ENCODE measurements at regions not wholly inside any gene's neighbourhood (a gene's known extent, or its start where the extent isn't known, plus 50 kb on each side); places are given as distances from the start of the nearest gene placed in this dataset.

DNA sequence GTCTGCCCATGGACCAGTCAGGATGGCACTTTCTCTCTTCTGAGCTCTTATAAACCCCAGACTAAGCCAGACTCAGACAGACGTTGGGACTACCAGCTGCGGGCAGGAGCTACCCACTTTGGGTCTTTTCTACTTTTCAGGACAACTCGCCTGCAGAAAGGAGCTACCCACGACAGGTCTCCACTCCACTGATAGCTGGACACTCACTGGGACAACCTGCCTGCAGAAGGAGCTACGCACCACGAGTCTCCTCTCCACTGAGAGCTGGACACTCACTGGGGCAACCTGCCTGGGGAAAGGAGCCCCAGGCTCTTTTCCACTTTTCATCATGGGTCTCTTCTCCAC lies 1440.2 kb upstream of the ACO1 start:
- Histone ChIP-seq H3K4me2 (ENCODE audit: low read depth, low read length) (no peak overlapping the region), H4K8ac (ENCODE audit: low read depth in 2 of 2, low read length in 2 of 2) (no peak overlapping the region), H3K27me3 (ENCODE audit: control insufficient read depth, insufficient read depth, low read length) (no peaks in the 10 kb centered on the region), H2BK120ac (ENCODE audit: low read depth, low read length) (no peak overlapping the region), H3K4me3 (ENCODE audit: insufficient read depth, low read depth, low read length) (no peak overlapping the region), H3K18ac (ENCODE audit: low read depth, low read length) (no peak overlapping the region), H2BK20ac (ENCODE audit: low read depth, low read length) (no peak overlapping the region), H4K20me1 (ENCODE audit: insufficient read depth, low read length) (no peaks in the 10 kb centered on the region), H3K56ac (ENCODE audit: extremely low read depth, insufficient read depth, low read length) (no peak overlapping the region), H2AK5ac (ENCODE audit: low read depth, low read length) (no peak overlapping the region), H2BK15ac (ENCODE audit: low read depth, low read length) (no peak overlapping the region), H3K27ac (ENCODE audit: insufficient read depth, low read length) (no peak overlapping the region), H3K4me1 (ENCODE audit: control insufficient read depth, insufficient read depth, low read length) (no peaks in the 10 kb centered on the region), H3K79me1 (ENCODE audit: low read depth in 1 of 2, low read length in 2 of 2) (no peaks in the 10 kb centered on the region), H3K9me1 (ENCODE audit: insufficient read depth, low read length) (no peaks in the 10 kb centered on the region), H4K5ac (ENCODE audit: low read depth, low read length) (no peak overlapping the region), H2BK5ac (ENCODE audit: low read depth, low read length, poor library complexity, severe bottlenecking) (no peak overlapping the region), H3K4ac (ENCODE audit: low read depth, low read length) (no peak overlapping the region), H3K9me3 (ENCODE audit: control insufficient read depth, insufficient read depth, low read length) (peaks cover 14% of the 10 kb centered on the region), H2AFZ (replicated peaks; ENCODE audit: low read length, poor library complexity) (no peak overlapping the region), H3K23ac (ENCODE audit: low read depth, low read length) (no peak overlapping the region), H3K9ac (ENCODE audit: low read depth, low read length) (no peak overlapping the region), H2AK9ac (replicated peaks; ENCODE audit: low read depth, low read length, poor library complexity) (no peak overlapping the region), H3K36me3 (ENCODE audit: control insufficient read depth, insufficient read depth, low read length) (no peaks in the 10 kb centered on the region), H3K14ac (replicated peaks; ENCODE audit: low read depth, low read length) (no peak overlapping the region), H4K91ac (ENCODE audit: insufficient read depth, low read depth, low read length) (no peak overlapping the region)
- ChIA-PET CTCF (no interaction called here), POLR2A (ENCODE audit: unreplicated experiment) (no interaction called here)
- intact Hi-C loops (cut with micrococcal nuclease) = no loop called here
- in situ Hi-C loops (cut with MboI; ENCODE audit: low sequenced_read_pairs) = no loop called here
- 71% methylated on average over 2 of the region's 6 CpGs; no CpG with 5 or more reads in 1 of the 2 experiments for WGBS, 2 experiments (ENCODE audit: extremely low coverage in 2 of 2, insufficient read length in 1 of 2)
- no TSS peak for BruUV-seq (replicated peaks)
- dilution Hi-C loops (cut with HindIII; ENCODE audit: low sequenced_read_pairs, unreplicated experiment) = no loop called here
- DNase-seq (no peak), ATAC-seq (ENCODE audit: low read depth) (no peak)
- TF ChIP-seq, protein P1, sequence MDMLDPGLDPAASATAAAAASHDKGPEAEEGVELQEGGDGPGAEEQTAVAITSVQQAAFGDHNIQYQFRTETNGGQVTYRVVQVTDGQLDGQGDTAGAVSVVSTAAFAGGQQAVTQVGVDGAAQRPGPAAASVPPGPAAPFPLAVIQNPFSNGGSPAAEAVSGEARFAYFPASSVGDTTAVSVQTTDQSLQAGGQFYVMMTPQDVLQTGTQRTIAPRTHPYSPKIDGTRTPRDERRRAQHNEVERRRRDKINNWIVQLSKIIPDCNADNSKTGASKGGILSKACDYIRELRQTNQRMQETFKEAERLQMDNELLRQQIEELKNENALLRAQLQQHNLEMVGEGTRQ (IDR thresholded peaks at IDR 0.05; ENCODE audit: low read depth, low read length) = no peak
- TF ChIP-seq FOS (IDR thresholded peaks at IDR 0.05; ENCODE audit: low read depth, low read length) = no peak
- no peak for TF ChIP-seq SMC3 (IDR thresholded peaks at IDR 0.05; ENCODE audit: low read depth, low read length)
- TF ChIP-seq, protein P2, sequence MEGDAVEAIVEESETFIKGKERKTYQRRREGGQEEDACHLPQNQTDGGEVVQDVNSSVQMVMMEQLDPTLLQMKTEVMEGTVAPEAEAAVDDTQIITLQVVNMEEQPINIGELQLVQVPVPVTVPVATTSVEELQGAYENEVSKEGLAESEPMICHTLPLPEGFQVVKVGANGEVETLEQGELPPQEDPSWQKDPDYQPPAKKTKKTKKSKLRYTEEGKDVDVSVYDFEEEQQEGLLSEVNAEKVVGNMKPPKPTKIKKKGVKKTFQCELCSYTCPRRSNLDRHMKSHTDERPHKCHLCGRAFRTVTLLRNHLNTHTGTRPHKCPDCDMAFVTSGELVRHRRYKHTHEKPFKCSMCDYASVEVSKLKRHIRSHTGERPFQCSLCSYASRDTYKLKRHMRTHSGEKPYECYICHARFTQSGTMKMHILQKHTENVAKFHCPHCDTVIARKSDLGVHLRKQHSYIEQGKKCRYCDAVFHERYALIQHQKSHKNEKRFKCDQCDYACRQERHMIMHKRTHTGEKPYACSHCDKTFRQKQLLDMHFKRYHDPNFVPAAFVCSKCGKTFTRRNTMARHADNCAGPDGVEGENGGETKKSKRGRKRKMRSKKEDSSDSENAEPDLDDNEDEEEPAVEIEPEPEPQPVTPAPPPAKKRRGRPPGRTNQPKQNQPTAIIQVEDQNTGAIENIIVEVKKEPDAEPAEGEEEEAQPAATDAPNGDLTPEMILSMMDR (conservative IDR thresholded peaks at IDR 0.05; ENCODE audit: low read depth, low read length) = no peak
- no peak for TF ChIP-seq NFE2L2 (IDR thresholded peaks at IDR 0.05; ENCODE audit: low read depth, low read length)
- TF ChIP-seq MXI1 (IDR thresholded peaks at IDR 0.05; ENCODE audit: borderline replicate concordance, low read depth, low read length) = no peak
- TF ChIP-seq RAD21 (IDR thresholded peaks at IDR 0.05; ENCODE audit: low read length) = no peak
- TF ChIP-seq, protein P3, sequence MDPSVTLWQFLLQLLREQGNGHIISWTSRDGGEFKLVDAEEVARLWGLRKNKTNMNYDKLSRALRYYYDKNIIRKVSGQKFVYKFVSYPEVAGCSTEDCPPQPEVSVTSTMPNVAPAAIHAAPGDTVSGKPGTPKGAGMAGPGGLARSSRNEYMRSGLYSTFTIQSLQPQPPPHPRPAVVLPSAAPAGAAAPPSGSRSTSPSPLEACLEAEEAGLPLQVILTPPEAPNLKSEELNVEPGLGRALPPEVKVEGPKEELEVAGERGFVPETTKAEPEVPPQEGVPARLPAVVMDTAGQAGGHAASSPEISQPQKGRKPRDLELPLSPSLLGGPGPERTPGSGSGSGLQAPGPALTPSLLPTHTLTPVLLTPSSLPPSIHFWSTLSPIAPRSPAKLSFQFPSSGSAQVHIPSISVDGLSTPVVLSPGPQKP (IDR thresholded peaks at IDR 0.05; ENCODE audit: borderline replicate concordance, low read depth, low read length) = no peak
- no peak for TF ChIP-seq POLR2A (IDR thresholded peaks at IDR 0.05; ENCODE audit: low read depth, low read length)
- TF ChIP-seq MAZ (IDR thresholded peaks at IDR 0.05; ENCODE audit: borderline replicate concordance, low read depth, low read length) = no peak
- TF ChIP-seq RFX5 (IDR thresholded peaks at IDR 0.05; ENCODE audit: low read depth, low read length) = no peak
- no peak for TF ChIP-seq MAFK (IDR thresholded peaks at IDR 0.05; ENCODE audit: low read depth, low read length)
- TF ChIP-seq CEBPB (IDR thresholded peaks at IDR 0.05; ENCODE audit: low read depth, low read length) = no peak
- no peak for TF ChIP-seq CHD1 (IDR thresholded peaks at IDR 0.05; ENCODE audit: low read depth, low read length)
- no peak for TF ChIP-seq BHLHE40 (IDR thresholded peaks at IDR 0.05; ENCODE audit: low read depth, low read length)
- no peak for TF ChIP-seq RCOR1 (IDR thresholded peaks at IDR 0.05; ENCODE audit: insufficient replicate concordance, low read length)
